ENCODE measurements at regions not wholly inside any gene's neighbourhood (a gene's known extent, or its start where the extent isn't known, plus 50 kb on each side); places are given as distances from the start of the nearest gene placed in this dataset.
A peak's percentile ranks its signal among the peaks of the same experiment; 100 is the strongest.

- no peaks in the 10 kb centered on the region for H3K9me3 Mint-ChIP-seq
- H3K27ac Mint-ChIP-seq: 0 out of 2 replicates have a peak overlapping the region, but pooled peaks have one; percentile 75
- DNase-seq (ENCODE audit: low spot score): peak; percentile 39
- peaks cover 22% of the 10 kb centered on the region for H3K4me1 Mint-ChIP-seq
- TF ChIP-seq TEAD1 (CRISPR knock-in tag; IDR thresholded peaks at IDR 0.05) (peak; percentile 33; the same call in 1 of the 2 replicates), JUN (CRISPR knock-in tag; IDR thresholded peaks at IDR 0.05) (0 out of 2 replicates have a peak, but pooled peaks have one; percentile 17), FOXP4 (CRISPR knock-in tag; IDR thresholded peaks at IDR 0.05) (no peak), ZNF121 (CRISPR knock-in tag; IDR thresholded peaks at IDR 0.05) (no peak), MAX (CRISPR knock-in tag; IDR thresholded peaks at IDR 0.05) (peak; percentile 76)
- POLR2A ChIA-PET: interaction anchor here (1.8 kb wide), 1 partner anchor 11 kb away, joined by 13 read pairs; no protein-coding TSS in a partner anchor
- H3K36me3 Mint-ChIP-seq: no peaks in the 10 kb centered on the region
- peak; percentile 16 for ATAC-seq
- peaks cover 11% of the 10 kb centered on the region for H3K27me3 Mint-ChIP-seq (ENCODE audit: low read depth)
- peak overlapping the region; percentile 77 for H3K4me3 Mint-ChIP-seq
- CTCF ChIA-PET: interaction anchor here (0.9 to 2.7 kb wide), 4 partner anchors 13 to 85 kb away, joined by 3 to 15 read pairs (median 4); no protein-coding TSS in a partner anchor
Observed at GRCh38 chr3:42013691-42014457, 52.0 kb upstream of the ULK4 start.

- TF ChIP-seq MYBL2 (CRISPR knock-in tag; IDR thresholded peaks at IDR 0.05) (0 out of 2 replicates have a peak, but pooled peaks have one; percentile 51), RELA (CRISPR knock-in tag; IDR thresholded peaks at IDR 0.05; ENCODE audit: borderline replicate concordance) (no peak), HMGXB4 (CRISPR knock-in tag; IDR thresholded peaks at IDR 0.05) (peak; percentile 43; the same call in 1 of the 2 replicates), MAX (CRISPR knock-in tag; IDR thresholded peaks at IDR 0.05) (0 out of 2 replicates have a peak, but pooled peaks have one; percentile 23)
- H3K27ac Mint-ChIP-seq: peak overlapping the region; percentile 57
- peak overlapping the region; percentile 88 for H3K4me3 Mint-ChIP-seq
- H3K4me1 Mint-ChIP-seq: peaks cover 22% of the 10 kb centered on the region
- ATAC-seq: peak; percentile 77
- H3K27me3 Mint-ChIP-seq (ENCODE audit: low read depth): peaks cover 11% of the 10 kb centered on the region
- no peaks in the 10 kb centered on the region for H3K36me3 Mint-ChIP-seq
- CTCF ChIA-PET: interaction anchor here (1.0 to 1.7 kb wide), 3 partner anchors 12 to 86 kb away, joined by 3 to 9 read pairs (median 7); no protein-coding TSS in a partner anchor
- POLR2A ChIA-PET: no interaction called here
- H3K9me3 Mint-ChIP-seq: no peaks in the 10 kb centered on the region
- peak; percentile 63 for DNase-seq (ENCODE audit: low spot score)
Observed at GRCh38 chr3:42012935-42013690, 51.2 kb upstream of the ULK4 start.

- H3K36me3 Mint-ChIP-seq: no peaks in the 10 kb centered on the region
- H3K4me1 Mint-ChIP-seq: peaks cover 22% of the 10 kb centered on the region
- CTCF ChIA-PET: interaction anchor here (1.0 to 1.7 kb wide), 3 partner anchors 13 to 87 kb away, joined by 3 to 9 read pairs (median 7); no protein-coding TSS in a partner anchor
- no peak for TF ChIP-seq SMAD3 (CRISPR knock-in tag; IDR thresholded peaks at IDR 0.05; ENCODE audit: borderline replicate concordance)
- no peak for TF ChIP-seq ETV6 (CRISPR knock-in tag; IDR thresholded peaks at IDR 0.05)
- no peak for TF ChIP-seq AFF4 (CRISPR knock-in tag; IDR thresholded peaks at IDR 0.05; ENCODE audit: borderline replicate concordance)
- no peak for TF ChIP-seq SOX15 (CRISPR knock-in tag; IDR thresholded peaks at IDR 0.05)
- no peaks in the 10 kb centered on the region for H3K9me3 Mint-ChIP-seq
- H3K4me3 Mint-ChIP-seq: peak overlapping the region; percentile 88
- H3K27me3 Mint-ChIP-seq (ENCODE audit: low read depth): peaks cover 11% of the 10 kb centered on the region
- ATAC-seq (no peak), DNase-seq (ENCODE audit: low spot score) (no peak)
- H3K27ac Mint-ChIP-seq: 0 out of 2 replicates have a peak overlapping the region, but pooled peaks have one; percentile 57
- POLR2A ChIA-PET: no interaction called here
Observed at GRCh38 chr3:42012383-42012934, 50.6 kb upstream of the ULK4 start.
